Sigmoid colon (tissue), 6 donors: ENCODE measurements at regions not wholly inside any gene's neighbourhood (a gene's known extent, or its start where the extent isn't known, plus 50 kb on each side); places are given as distances from the start of the nearest gene placed in this dataset.

Experiments
- DNase-seq: peaks from one replicate; pipeline ENCODE4 v3.0.0-alpha.2; 2019
- H3K27ac ChIP-seq, 4 donors: fragments of 200-600 bp; sonication (generic); one replicate each; pipeline ENCODE4 v1.5.1; 2016 to 2019; ENCODE audit warnings: mild to moderate bottlenecking in 1 of 4
- H3K27me3 ChIP-seq, 3 donors: fragments of 200-600 bp; sonication (generic); one replicate each; pipeline ENCODE4 v1.5.1; 2019; ENCODE audit warnings: mild to moderate bottlenecking in 1 of 3
- H3K36me3 ChIP-seq, 4 donors: fragments of 200-600 bp; sonication (generic); one replicate each; pipeline ENCODE4 v1.5.1; 2016 to 2019
- H3K4me1 ChIP-seq, 4 donors: fragments of 200-600 bp; sonication (generic); one replicate each; pipeline ENCODE4 v1.5.1; 2017 to 2019
- H3K4me3 ChIP-seq, 4 donors: fragments of 200-600 bp; sonication (generic); one replicate each; pipeline ENCODE4 v1.5.1; 2017 to 2019; ENCODE audit warnings: mild to moderate bottlenecking in 2 of 4, moderate library complexity in 1 of 4
- H3K9me3 ChIP-seq, 4 donors: fragments of 200-600 bp in 3 of 4; sonication (generic) in 3 of 4; one replicate each; pipeline versions ENCODE4 v1.5.1 to v1.6.1; 2013 to 2019
- CTCF ChIP-seq, 4 experiments: fragments of 450-650 bp in 3 of 4; fragments of 200-600 bp in 1 of 4; IDR thresholded peaks; one replicate each; pipeline ENCODE4 v1.5.1; 2016 to 2019; ENCODE audit warnings: antibody characterized with exemption in 4 of 4, mild to moderate bottlenecking in 3 of 4, moderate library complexity in 2 of 4
- EP300 ChIP-seq, 4 donors: sonication (generic); formaldehyde crosslinking; IDR thresholded peaks; one replicate each; pipeline ENCODE4 v1.6.1; 2017; ENCODE audit warnings: antibody characterized with exemption in 4 of 4
- POLR2A ChIP-seq, 2 donors: fragments of 450-650 bp; IDR thresholded peaks; one replicate each; pipeline ENCODE4 v1.6.1; 2016; ENCODE audit warnings: antibody characterized with exemption in 2 of 2, mild to moderate bottlenecking in 2 of 2, moderate library complexity in 2 of 2
- POLR2AphosphoS5 ChIP-seq, 4 donors: sonication (generic); formaldehyde crosslinking; IDR thresholded peaks; one replicate each; pipeline ENCODE4 v1.6.1; 2017; ENCODE audit warnings: antibody characterized with exemption in 4 of 4
- WGBS, 2 donors: extraction: QIAGEN DNeasy Blood & Tissue Kit; methylation state at CpG; one replicate each; pipeline ENCODE4 v1.1.7; 2013; 5-methylcytosine and 5-hydroxymethylcytosine counted together
- intact Hi-C: fragments of 100-400 bp; cut with DNase I; formaldehyde crosslinking; loops from one replicate; pipeline ENCODE4 v1.15.1; 2023
- donor health status: healthy with polysubstance abuse.
- donor health status: healthy.

- no peak for DNase-seq
- H3K27me3 ChIP-seq, result no peaks in the 10 kb centered on the region
- H3K36me3 ChIP-seq, result no peaks in the 10 kb centered on the region
- TF ChIP-seq CTCF (IDR thresholded peaks at IDR 0.05) (no peak), POLR2AphosphoS5 (IDR thresholded peaks at IDR 0.05) (no peak), EP300 (IDR thresholded peaks at IDR 0.05) (no peak), POLR2A (IDR thresholded peaks at IDR 0.05) (no peak)
- H3K27ac ChIP-seq, result no peak overlapping the region
- no peaks in the 10 kb centered on the region for H3K9me3 ChIP-seq
- 74 to 83% methylated on average over 5 of the region's 5 CpGs for WGBS, 2 donors
- no peaks in the 10 kb centered on the region for H3K4me1 ChIP-seq
- intact Hi-C loops, result no loop called here
- H3K4me3 ChIP-seq, result no peak overlapping the region
Measured at GRCh38 chrX:139134316-139134715, 396.2 kb upstream of the F9 start.

DNA sequence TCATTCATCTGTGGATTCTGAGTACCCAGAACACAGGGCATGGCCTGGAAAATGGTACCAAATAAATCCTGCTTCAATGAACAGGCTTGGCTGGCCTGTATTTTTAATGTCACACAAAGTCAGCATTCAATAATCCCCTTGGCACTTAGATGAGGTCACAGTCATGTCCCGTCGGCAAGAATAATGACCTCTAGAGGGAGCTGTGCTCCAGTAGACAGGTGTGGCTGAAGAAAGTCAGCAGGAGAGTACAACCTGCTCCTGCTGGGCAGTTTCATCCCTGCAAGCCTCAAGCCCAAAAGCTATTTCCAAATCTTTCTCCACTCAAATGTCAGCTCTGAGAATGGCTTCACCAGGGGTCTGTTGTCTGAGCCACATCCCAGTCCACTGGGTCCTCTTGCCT lies 404.0 kb upstream of the F9 start:
- Histone ChIP-seq H3K36me3 (no peaks in the 10 kb centered on the region), H3K9me3 (no peaks in the 10 kb centered on the region), H3K27ac (no peak overlapping the region), H3K4me3 (no peak overlapping the region), H3K4me1 (no peaks in the 10 kb centered on the region), H3K27me3 (no peaks in the 10 kb centered on the region)
- DNase-seq, result no peak
- WGBS, 2 donors, result 0 to 22% methylated on average over 2 of the region's 2 CpGs
- no peak for TF ChIP-seq EP300 (IDR thresholded peaks at IDR 0.05)
- TF ChIP-seq CTCF (IDR thresholded peaks at IDR 0.05), result no peak
- no peak for TF ChIP-seq POLR2AphosphoS5 (IDR thresholded peaks at IDR 0.05)
- no peak for TF ChIP-seq POLR2A (IDR thresholded peaks at IDR 0.05)
- intact Hi-C loops, result no loop called here

GRCh38 chrX:139125916-139126315 lies 404.6 kb upstream of the F9 start:
- Histone ChIP-seq H3K36me3 (no peaks in the 10 kb centered on the region), H3K27me3 (no peaks in the 10 kb centered on the region), H3K27ac (no peak overlapping the region), H3K4me1 (no peaks in the 10 kb centered on the region), H3K4me3 (no peak overlapping the region), H3K9me3 (no peaks in the 10 kb centered on the region)
- WGBS, 2 donors, result 78 to 84% methylated on average over 3 of the region's 3 CpGs
- intact Hi-C loops, result no loop called here
- no peak for TF ChIP-seq POLR2AphosphoS5 (IDR thresholded peaks at IDR 0.05)
- no peak for TF ChIP-seq EP300 (IDR thresholded peaks at IDR 0.05)
- TF ChIP-seq POLR2A (IDR thresholded peaks at IDR 0.05), result no peak
- TF ChIP-seq CTCF (IDR thresholded peaks at IDR 0.05), result no peak
- DNase-seq, result no peak

- no peak for DNase-seq
- intact Hi-C loops, result no loop called here
- no peaks in the 10 kb centered on the region for H3K27me3 ChIP-seq
- no peaks in the 10 kb centered on the region for H3K36me3 ChIP-seq
- no peak overlapping the region for H3K27ac ChIP-seq
- TF ChIP-seq POLR2A (IDR thresholded peaks at IDR 0.05), result no peak
- no peak for TF ChIP-seq CTCF (IDR thresholded peaks at IDR 0.05)
- TF ChIP-seq EP300 (IDR thresholded peaks at IDR 0.05), result no peak
- no peak for TF ChIP-seq POLR2AphosphoS5 (IDR thresholded peaks at IDR 0.05)
- WGBS, 2 donors, result 73 to 78% methylated on average over 4 of the region's 4 CpGs
- no peaks in the 10 kb centered on the region for H3K4me1 ChIP-seq
- H3K4me3 ChIP-seq, result no peak overlapping the region
- H3K9me3 ChIP-seq, result no peaks in the 10 kb centered on the region
Measured at GRCh38 chrX:139121616-139122286, 408.8 kb upstream of the F9 start.

- no peaks in the 10 kb centered on the region for H3K36me3 ChIP-seq
- no peaks in the 10 kb centered on the region for H3K4me1 ChIP-seq
- intact Hi-C loops, result no loop called here
- no peak overlapping the region for H3K4me3 ChIP-seq
- no peak overlapping the region for H3K27ac ChIP-seq
- WGBS, 2 donors, result 87 to 89% methylated on average over 5 of the region's 5 CpGs
- H3K27me3 ChIP-seq, result no peaks in the 10 kb centered on the region
- no peaks in the 10 kb centered on the region for H3K9me3 ChIP-seq
- no peak for DNase-seq
- TF ChIP-seq POLR2AphosphoS5 (IDR thresholded peaks at IDR 0.05), result no peak
- no peak for TF ChIP-seq EP300 (IDR thresholded peaks at IDR 0.05)
- TF ChIP-seq CTCF (IDR thresholded peaks at IDR 0.05), result no peak
- TF ChIP-seq POLR2A (IDR thresholded peaks at IDR 0.05), result no peak
Measured at GRCh38 chrX:139120760-139121159, 409.2 kb upstream of the FGF13 start.
